Heart left ventricle (tissue), 16 donors: ENCODE measurements at regions not wholly inside any gene's neighbourhood (a gene's known extent, or its start where the extent isn't known, plus 50 kb on each side); places are given as distances from the start of the nearest gene placed in this dataset.

Source experiments
- ATAC-seq, 4 donors: fragments of 200-7000 bp; cut with Tn5 transposase; one replicate each; pipeline ENCODE4 v1.9.1; 2020 to 2022; ENCODE audit warnings: moderate library complexity in 4 of 4, mild to moderate bottlenecking in 3 of 4, moderate number of reproducible peaks in 1 of 4
- DNase-seq, 5 donors: peaks; one replicate each; pipeline ENCODE4 v3.0.0-alpha.2; 2020
- H3K27ac ChIP-seq, 12 donors: fragments of 200-600 bp; sonication (generic) in 4 of 12; one replicate each; pipeline versions ENCODE4 v1.5.0 to v1.8.0; 2016 to 2022; ENCODE audit warnings: mild to moderate bottlenecking in 2 of 12
- H3K27me3 ChIP-seq, 9 donors: fragments of 200-600 bp; sonication (generic) in 2 of 9; one replicate each; pipeline versions ENCODE4 v1.5.1 to v1.8.0; 2016 to 2022; ENCODE audit warnings: mild to moderate bottlenecking in 3 of 9
- H3K36me3 ChIP-seq, 9 donors: fragments of 200-600 bp; sonication (generic) in 2 of 9; one replicate each; pipeline versions ENCODE4 v1.5.0 to v1.8.0; 2018 to 2022; ENCODE audit warnings: mild to moderate bottlenecking in 2 of 9
- H3K4me1 ChIP-seq, 12 donors: fragments of 200-600 bp; sonication (generic) in 4 of 12; one replicate each; pipeline versions ENCODE4 v1.5.0 to v1.8.0; 2016 to 2022; ENCODE audit warnings: mild to moderate bottlenecking in 3 of 12
- H3K4me3 ChIP-seq, 12 donors: fragments of 200-600 bp; sonication (generic) in 4 of 12; one replicate each; pipeline versions ENCODE4 v1.5.0 to v1.8.0; 2017 to 2022; ENCODE audit warnings: mild to moderate bottlenecking in 9 of 12, moderate library complexity in 4 of 12
- H3K9me3 ChIP-seq, 12 donors: fragments of 200-600 bp; sonication (generic) in 4 of 12; one replicate each; pipeline versions ENCODE4 v1.5.0 to v1.8.0; 2016 to 2022; ENCODE audit warnings: mild to moderate bottlenecking in 1 of 12
- POLR2A ChIP-seq, 2 donors: fragments of 450-650 bp; IDR thresholded peaks; one replicate each; pipeline ENCODE4 v1.6.1; 2017; ENCODE audit warnings: antibody characterized with exemption in 2 of 2, mild to moderate bottlenecking in 2 of 2, moderate library complexity in 2 of 2
- WGBS, 4 donors: extraction: QIAGEN DNeasy Blood & Tissue Kit in 2 of 4; methylation state at CpG; one replicate each; pipeline versions ENCODE4 v1.1.5 to v1.1.7; 2013 to 2018; 5-methylcytosine and 5-hydroxymethylcytosine counted together
- intact Hi-C, 10 donors: fragments of 100-400 bp; cut with DNase I; formaldehyde crosslinking; loops; one replicate each; pipeline versions ENCODE4 v1.11.1 to v1.14.2; 2022
- TF ChIP-seq, protein P1 (sequence below), 12 donors: fragments of 200-600 bp; sonication (generic) in 4 of 12; IDR thresholded peaks; one replicate each; pipeline versions ENCODE4 v1.5.0 to v1.8.0; 2018 to 2022; ENCODE audit warnings: antibody characterized with exemption in 12 of 12, mild to moderate bottlenecking in 5 of 12
- donor health status: ischemic (EF 13 %, LVEDD 7.1; RV severe dilation, severe dysfunction).
- donor health status: healthy with polysubstance abuse.
- donor health status: DM: no; HTN: yes; CAD: no.
- donor health status: DM: no; HTN: no; CAD: no.
- donor health status: ischemic (EF 25% LVEDD 6.9; RV normal size, moderate dysfunction).
- donor health status: ischemic (EF 25% LVEDD 5.7; RV mildly dilated, moderate dysfunction).
- donor health status: healthy.
- donor health status: DM: yes; HTN: yes; CAD: no.
- donor health status: ischemic (EF 35%, LVEDD 5.7; RV mildly dilated, moderate dysfunction).
- donor health status: nonischemic (EF 11% LVEDD 7.7; RV severe dilation, severe dysfunction).
- donor health status: DM: yes; HTN: yes; CAD: no.
- donor health status: PGD.
- donor health status: ischemic (EF 29% LVEDD 5.4; RV normal size, mild dysfunction).
- donor health status: nonischemic (EF 23%, LVEDD 6.1; RV moderate dilation, normal function).

DNA sequence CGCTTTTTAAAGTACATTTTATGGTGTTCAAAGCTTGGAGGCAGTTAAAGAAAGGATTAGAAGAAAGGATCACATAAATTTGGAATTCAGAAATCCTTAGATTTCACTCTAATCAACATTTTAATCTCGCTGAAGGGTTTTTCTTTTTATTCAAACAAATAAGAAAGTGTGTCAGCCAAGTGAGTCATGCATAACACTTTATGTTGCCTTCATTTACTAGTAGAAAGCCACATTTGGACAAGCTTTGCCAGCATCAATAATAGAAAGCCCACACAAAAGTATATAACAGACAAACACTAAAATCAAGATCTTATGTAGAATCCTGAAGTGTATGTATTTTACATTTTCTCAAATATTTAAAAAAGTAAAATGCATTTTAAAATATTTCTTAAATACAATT, 154.9 kb upstream of the TRPC4 start:
- 30 to 40% (median 37%) methylated on average over 2 of the region's 2 CpGs for WGBS, 4 donors
- Histone ChIP-seq H3K27ac (no peak overlapping the region), H3K4me3 (no peak overlapping the region), H3K36me3 (no peaks in the 10 kb centered on the region), H3K27me3 (no peaks in the 10 kb centered on the region), H3K4me1 (no peaks in the 10 kb centered on the region), H3K9me3 (peaks cover 0 to 31% (median 13%) of the 10 kb centered on the region in 12 donors)
- no peak for TF ChIP-seq POLR2A (IDR thresholded peaks at IDR 0.05)
- TF ChIP-seq, protein P1, sequence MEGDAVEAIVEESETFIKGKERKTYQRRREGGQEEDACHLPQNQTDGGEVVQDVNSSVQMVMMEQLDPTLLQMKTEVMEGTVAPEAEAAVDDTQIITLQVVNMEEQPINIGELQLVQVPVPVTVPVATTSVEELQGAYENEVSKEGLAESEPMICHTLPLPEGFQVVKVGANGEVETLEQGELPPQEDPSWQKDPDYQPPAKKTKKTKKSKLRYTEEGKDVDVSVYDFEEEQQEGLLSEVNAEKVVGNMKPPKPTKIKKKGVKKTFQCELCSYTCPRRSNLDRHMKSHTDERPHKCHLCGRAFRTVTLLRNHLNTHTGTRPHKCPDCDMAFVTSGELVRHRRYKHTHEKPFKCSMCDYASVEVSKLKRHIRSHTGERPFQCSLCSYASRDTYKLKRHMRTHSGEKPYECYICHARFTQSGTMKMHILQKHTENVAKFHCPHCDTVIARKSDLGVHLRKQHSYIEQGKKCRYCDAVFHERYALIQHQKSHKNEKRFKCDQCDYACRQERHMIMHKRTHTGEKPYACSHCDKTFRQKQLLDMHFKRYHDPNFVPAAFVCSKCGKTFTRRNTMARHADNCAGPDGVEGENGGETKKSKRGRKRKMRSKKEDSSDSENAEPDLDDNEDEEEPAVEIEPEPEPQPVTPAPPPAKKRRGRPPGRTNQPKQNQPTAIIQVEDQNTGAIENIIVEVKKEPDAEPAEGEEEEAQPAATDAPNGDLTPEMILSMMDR (IDR thresholded peaks at IDR 0.05): no peak
- no peak for DNase-seq
- no peak for ATAC-seq
- intact Hi-C loops: no loop called here

DNA sequence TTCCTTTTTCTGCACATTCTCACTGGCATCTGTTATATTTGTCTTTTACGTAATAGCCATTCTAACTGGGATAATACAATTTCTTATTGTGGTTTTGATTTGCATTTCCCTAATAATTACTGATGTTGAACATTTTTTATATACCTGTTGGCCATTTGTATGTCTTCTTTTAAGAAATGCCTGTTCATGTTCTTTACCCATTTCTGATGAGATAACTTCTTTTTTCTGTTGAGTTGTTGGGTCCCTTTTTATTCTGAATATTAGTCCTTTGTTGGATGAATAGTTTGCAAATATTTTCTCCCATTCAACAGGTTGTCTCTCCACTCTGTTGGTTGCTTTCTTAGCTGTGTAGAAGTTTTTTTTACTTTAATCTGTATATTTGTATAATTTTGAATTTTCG, 147.7 kb upstream of the TRPC4 start:
- no peaks in the 10 kb centered on the region for H3K36me3 ChIP-seq
- 65 to 93% (median 89%) methylated on average over 2 of the region's 2 CpGs for WGBS, 4 donors
- H3K9me3 ChIP-seq: peaks cover 0 to 55% (median 20%) of the 10 kb centered on the region in 12 donors
- no peaks in the 10 kb centered on the region for H3K4me1 ChIP-seq
- intact Hi-C loops: no loop called here
- no peak overlapping the region for H3K4me3 ChIP-seq
- TF ChIP-seq POLR2A (IDR thresholded peaks at IDR 0.05): no peak
- ATAC-seq (no peak), DNase-seq (no peak)
- H3K27me3 ChIP-seq: no peaks in the 10 kb centered on the region
- no peak overlapping the region for H3K27ac ChIP-seq

DNA sequence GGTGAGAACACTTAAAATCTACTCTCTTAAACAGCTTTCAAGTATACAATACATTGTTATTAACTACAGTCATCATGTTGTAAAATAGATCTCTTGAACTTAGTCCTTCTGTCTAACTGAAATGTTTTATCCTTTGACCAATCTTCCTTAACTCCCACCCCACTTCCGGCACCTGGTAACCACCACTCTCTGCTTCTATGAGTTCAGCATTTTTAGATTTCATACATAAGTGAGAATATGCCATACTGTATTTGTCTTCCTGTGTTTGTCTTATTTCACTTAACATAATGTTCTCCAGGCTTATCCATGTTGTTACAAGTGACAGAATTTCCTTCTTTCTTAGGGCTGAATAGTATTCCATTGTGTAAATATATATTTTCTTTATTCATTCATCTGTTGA, 144.1 kb upstream of the TRPC4 start:
- no peaks in the 10 kb centered on the region for H3K36me3 ChIP-seq
- H3K4me1 ChIP-seq: no peaks in the 10 kb centered on the region
- ATAC-seq (no peak), DNase-seq (no peak)
- no peaks in the 10 kb centered on the region for H3K27me3 ChIP-seq
- no peak for TF ChIP-seq POLR2A (IDR thresholded peaks at IDR 0.05)
- TF ChIP-seq, protein P1 (IDR thresholded peaks at IDR 0.05): no peak
- intact Hi-C loops: no loop called here
- WGBS, 4 donors: 84 to 97% (median 92%) methylated on average over 1 of the region's 1 CpG
- no peak overlapping the region for H3K27ac ChIP-seq
- peaks cover 0 to 22% (median 5%) of the 10 kb centered on the region in 12 donors for H3K9me3 ChIP-seq
- H3K4me3 ChIP-seq: no peak overlapping the region

DNA sequence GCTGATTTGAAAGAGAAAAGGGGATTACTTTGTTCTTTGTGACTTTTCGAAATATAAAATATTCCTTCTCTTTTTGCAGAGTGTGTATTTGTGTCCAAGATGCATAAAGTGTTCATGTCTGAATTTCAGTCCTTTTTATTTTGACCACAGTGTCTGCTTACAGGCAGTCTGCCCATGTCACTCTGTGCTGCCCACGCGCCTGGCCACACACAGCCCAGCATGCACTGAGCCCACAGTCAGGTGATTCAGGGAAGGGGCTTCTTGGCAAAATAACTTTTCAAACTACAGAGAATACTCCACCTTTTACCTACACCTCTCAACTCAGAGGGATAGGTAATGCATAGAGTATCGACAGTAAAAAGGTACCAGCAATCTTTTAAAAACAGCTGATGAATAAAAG, 142.5 kb upstream of the TRPC4 start:
- no peaks in the 10 kb centered on the region for H3K36me3 ChIP-seq
- intact Hi-C loops: no loop called here
- TF ChIP-seq, protein P1 (IDR thresholded peaks at IDR 0.05): no peak
- TF ChIP-seq POLR2A (IDR thresholded peaks at IDR 0.05): no peak
- DNase-seq (no peak), ATAC-seq (no peak)
- H3K9me3 ChIP-seq: peaks cover 0 to 9% (median 1%) of the 10 kb centered on the region in 12 donors
- WGBS, 4 donors: 85 to 91% (median 90%) methylated on average over 4 of the region's 4 CpGs
- no peaks in the 10 kb centered on the region for H3K27me3 ChIP-seq
- H3K4me3 ChIP-seq: no peak overlapping the region
- no peaks in the 10 kb centered on the region for H3K4me1 ChIP-seq
- H3K27ac ChIP-seq: no peak overlapping the region

DNA sequence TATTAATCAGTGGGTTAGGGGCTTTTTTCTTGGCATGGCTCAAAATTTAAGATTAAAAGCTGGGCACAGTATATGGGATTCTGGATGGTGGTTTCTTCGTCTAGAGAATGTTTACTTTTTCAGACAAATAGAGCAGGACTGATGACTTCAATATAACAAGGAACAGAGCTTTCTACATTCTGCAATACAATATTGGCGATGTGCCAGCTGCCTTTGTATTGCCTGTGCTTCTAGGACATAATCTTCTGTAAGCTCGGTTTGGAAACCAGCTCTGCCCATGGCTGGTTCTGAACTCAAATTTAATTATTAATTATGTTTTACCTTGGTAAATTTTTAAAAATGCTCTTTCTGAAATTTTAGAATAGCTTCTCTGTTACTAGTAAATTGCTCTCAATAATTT, 139.1 kb upstream of the TRPC4 start:
- WGBS, 4 donors: 31 to 41% (median 41%) methylated on average over 3 of the region's 3 CpGs
- Histone ChIP-seq H3K27ac (no peak overlapping the region), H3K27me3 (no peaks in the 10 kb centered on the region), H3K36me3 (no peaks in the 10 kb centered on the region), H3K4me3 (no peak overlapping the region), H3K9me3 (no peaks in the 10 kb centered on the region), H3K4me1 (no peaks in the 10 kb centered on the region)
- intact Hi-C loops: no loop called here
- TF ChIP-seq, protein P1 (IDR thresholded peaks at IDR 0.05): no peak
- TF ChIP-seq POLR2A (IDR thresholded peaks at IDR 0.05): no peak
- no peak for DNase-seq
- no peak for ATAC-seq
